CD4-positive, alpha-beta T cell treated with Interleukin-10 for 1 hour (primary cell): ENCODE measurements at regions not wholly inside any gene's neighbourhood (a gene's known extent, or its start where the extent isn't known, plus 50 kb on each side); places are given as distances from the start of the nearest gene placed in this dataset.
"Not testable (repeated sequence)": the region's sequence is repeated elsewhere in the genome, so short reads cannot be mapped to it uniquely, and the experiment has no call there.

ENCODE experiments used
- DNase-seq: peaks from one replicate; pipeline ENCODE4 v3.0.0-alpha.2; 2020

GRCh38 chr18:57879924-57880323 is 76.8 kb upstream of the ATP8B1 start:
- DNase-seq, result not testable (repeated sequence)

- no peak for DNase-seq
Observed at GRCh38 chr18:57869221-57869620, 66.1 kb upstream of the ATP8B1 start.

- no peak for DNase-seq
Observed at GRCh38 chr18:57866355-57866754, 63.2 kb upstream of the ATP8B1 start.

- no peak for DNase-seq
Observed at GRCh38 chr18:57864615-57865121, 61.6 kb upstream of the ATP8B1 start.

- no peak for DNase-seq
Observed at GRCh38 chr18:57863706-57864105, 60.6 kb upstream of the ATP8B1 start.

- DNase-seq, result no peak
Observed at GRCh38 chr18:57859314-57859713, 56.2 kb upstream of the ATP8B1 start.

- DNase-seq, result no peak
Observed at GRCh38 chr18:57856557-57857280, 53.6 kb upstream of the ATP8B1 start.

GRCh38 chr18:57856128-57856527 is 53.0 kb upstream of the ATP8B1 start:
- DNase-seq, result no peak

- no peak for DNase-seq
Observed at GRCh38 chr18:57855551-57855950, 52.4 kb upstream of the ATP8B1 start.

GRCh38 chr18:57854726-57855125 is 51.6 kb upstream of the ATP8B1 start:
- DNase-seq, result no peak

GRCh38 chr18:57853864-57854263 is 50.7 kb upstream of the ATP8B1 start:
- DNase-seq, result no peak

- DNase-seq, result no peak
Observed at GRCh38 chr18:57853133-57853532, 50.0 kb upstream of the ATP8B1 start.
